Thoracic aorta (tissue), 2 donors: ENCODE measurements at regions not wholly inside any gene's neighbourhood (a gene's known extent, or its start where the extent isn't known, plus 50 kb on each side); places are given as distances from the start of the nearest gene placed in this dataset.

Experiments
- ATAC-seq: fragments of 150-250 bp; one replicate; pipeline ENCODE4 v1.8.0; 2017; ENCODE audit warnings: low read depth; ENCODE audit not compliant: insufficient number of reproducible peaks, low FRiP score
- DNase-seq: peaks from one replicate; pipeline ENCODE4 v3.0.0-alpha.2; 2020; ENCODE audit warnings: low spot score
- H3K27ac ChIP-seq, 2 donors: fragments of 200-600 bp; sonication (generic); 1 replicate in 1 of 2; 2 replicates in 1 of 2; pipeline ENCODE4 v1.5.1; 2016; ENCODE audit warnings: mild to moderate bottlenecking in 2 of 2, moderate library complexity in 2 of 2
- H3K27me3 ChIP-seq: fragments of 200-600 bp; sonication (generic); replicated peaks from 2 replicates; pipeline ENCODE4 v1.6.0; 2016; ENCODE audit warnings: mild to moderate bottlenecking; ENCODE audit not compliant: insufficient read depth
- H3K36me3 ChIP-seq: fragments of 200-600 bp; sonication (generic); one replicate; pipeline ENCODE4 v1.5.1; 2016
- H3K4me1 ChIP-seq, 2 donors: fragments of 200-600 bp; sonication (generic); 1 replicate in 1 of 2; 2 replicates in 1 of 2; pipeline versions ENCODE4 v1.5.1 to v1.6.0; 2016; ENCODE audit warnings: low read depth in 2 of 2, mild to moderate bottlenecking in 1 of 2; ENCODE audit not compliant: control insufficient read depth in 1 of 2
- H3K4me3 ChIP-seq: fragments of 200-600 bp; sonication (generic); 2 replicates; pipeline ENCODE4 v1.5.1; 2016; ENCODE audit warnings: mild to moderate bottlenecking
- H3K9me3 ChIP-seq: fragments of 200-600 bp; sonication (generic); 2 replicates; pipeline ENCODE4 v1.5.1; 2016
- CTCF ChIP-seq: fragments of 200-600 bp; sonication (generic); IDR thresholded peaks from one replicate; pipeline ENCODE4 v1.5.1; 2019; ENCODE audit warnings: antibody characterized with exemption

- DNase-seq (no peak), ATAC-seq (no peak)
- Histone ChIP-seq H3K4me3 (no peak overlapping the region), H3K36me3 (no peaks in the 10 kb centered on the region), H3K27ac (no peak overlapping the region), H3K4me1 (no peaks in the 10 kb centered on the region), H3K9me3 (no peaks in the 10 kb centered on the region), H3K27me3 (no peaks in the 10 kb centered on the region)
- TF ChIP-seq CTCF = no peak
These were observed 599.1 kb upstream of the SOX9 start for GRCh38 chr17:71521724-71522123.

GRCh38 chr17:71522383-71522782 is 598.4 kb upstream of the SOX9 start:
- H3K4me3 ChIP-seq = no peak overlapping the region
- DNase-seq = no peak
- TF ChIP-seq CTCF = no peak
- no peaks in the 10 kb centered on the region for H3K27me3 ChIP-seq
- no peaks in the 10 kb centered on the region for H3K36me3 ChIP-seq
- ATAC-seq = no peak
- H3K4me1 ChIP-seq = no peaks in the 10 kb centered on the region
- H3K27ac ChIP-seq = no peak overlapping the region
- H3K9me3 ChIP-seq = no peaks in the 10 kb centered on the region

- DNase-seq (no peak), ATAC-seq (no peak)
- no peak for TF ChIP-seq CTCF
- H3K4me3 ChIP-seq = no peak overlapping the region
- no peaks in the 10 kb centered on the region for H3K4me1 ChIP-seq
- no peaks in the 10 kb centered on the region for H3K36me3 ChIP-seq
- H3K9me3 ChIP-seq = no peaks in the 10 kb centered on the region
- H3K27me3 ChIP-seq = no peaks in the 10 kb centered on the region
- H3K27ac ChIP-seq = no peak overlapping the region
These were observed 593.5 kb upstream of the SOX9 start for GRCh38 chr17:71527311-71527710.

- Histone ChIP-seq H3K4me3 (no peak overlapping the region), H3K9me3 (no peaks in the 10 kb centered on the region), H3K4me1 (no peaks in the 10 kb centered on the region), H3K27me3 (no peaks in the 10 kb centered on the region), H3K36me3 (no peaks in the 10 kb centered on the region), H3K27ac (no peak overlapping the region)
- DNase-seq = no peak
- no peak for ATAC-seq
- TF ChIP-seq CTCF = no peak
These were observed 592.6 kb upstream of the SOX9 start for GRCh38 chr17:71528210-71528609.

GRCh38 chr17:71530248-71530647 is 590.6 kb upstream of the SOX9 start:
- H3K36me3 ChIP-seq = no peaks in the 10 kb centered on the region
- H3K27me3 ChIP-seq = no peaks in the 10 kb centered on the region
- H3K9me3 ChIP-seq = no peaks in the 10 kb centered on the region
- H3K27ac ChIP-seq = no peak overlapping the region
- ATAC-seq (no peak), DNase-seq (no peak)
- TF ChIP-seq CTCF = no peak
- H3K4me1 ChIP-seq = no peaks in the 10 kb centered on the region
- H3K4me3 ChIP-seq = no peak overlapping the region
